ENCODE measurements at regions not wholly inside any gene's neighbourhood (a gene's known extent, or its start where the extent isn't known, plus 50 kb on each side); places are given as distances from the start of the nearest gene placed in this dataset.

- DNase-seq (no peak), ATAC-seq (no peak)
- H3K4me1 Mint-ChIP-seq, result no peaks in the 10 kb centered on the region
- no peaks in the 10 kb centered on the region for H3K36me3 Mint-ChIP-seq
- H3K9me3 Mint-ChIP-seq (ENCODE audit: low read depth), result no peaks in the 10 kb centered on the region
- H3K4me3 Mint-ChIP-seq, result no peak overlapping the region
- no peaks in the 10 kb centered on the region for H3K27me3 Mint-ChIP-seq
- CTCF ChIA-PET, result no interaction called here
- H3K27ac Mint-ChIP-seq, result no peak overlapping the region
Measured at GRCh38 chr4:141502755-141503154, 133.6 kb upstream of the IL15 start.

- H3K27ac Mint-ChIP-seq, result no peak overlapping the region
- no peaks in the 10 kb centered on the region for H3K4me1 Mint-ChIP-seq
- no peaks in the 10 kb centered on the region for H3K27me3 Mint-ChIP-seq
- no peak for ATAC-seq
- no peaks in the 10 kb centered on the region for H3K36me3 Mint-ChIP-seq
- no peak overlapping the region for H3K4me3 Mint-ChIP-seq
- DNase-seq, result no peak
- CTCF ChIA-PET, result no interaction called here
- H3K9me3 Mint-ChIP-seq (ENCODE audit: low read depth), result no peaks in the 10 kb centered on the region
Measured at GRCh38 chr4:141503260-141503659, 133.1 kb upstream of the IL15 start.

- no peaks in the 10 kb centered on the region for H3K36me3 Mint-ChIP-seq
- peaks cover 5% of the 10 kb centered on the region for H3K9me3 Mint-ChIP-seq (ENCODE audit: low read depth)
- ATAC-seq (no peak), DNase-seq (no peak)
- CTCF ChIA-PET, result no interaction called here
- no peaks in the 10 kb centered on the region for H3K4me1 Mint-ChIP-seq
- no peak overlapping the region for H3K27ac Mint-ChIP-seq
- peaks cover 2% of the 10 kb centered on the region for H3K27me3 Mint-ChIP-seq
- H3K4me3 Mint-ChIP-seq, result no peak overlapping the region
Measured at GRCh38 chr4:141511055-141511454, 125.3 kb upstream of the IL15 start.

GRCh38 chr4:141513866-141514265, 122.5 kb upstream of the IL15 start:
- no peak overlapping the region for H3K4me3 Mint-ChIP-seq
- no peak overlapping the region for H3K27ac Mint-ChIP-seq
- CTCF ChIA-PET, result no interaction called here
- no peaks in the 10 kb centered on the region for H3K36me3 Mint-ChIP-seq
- ATAC-seq (no peak), DNase-seq (no peak)
- H3K27me3 Mint-ChIP-seq, result peaks cover 2% of the 10 kb centered on the region
- peaks cover 5% of the 10 kb centered on the region for H3K9me3 Mint-ChIP-seq (ENCODE audit: low read depth)
- no peaks in the 10 kb centered on the region for H3K4me1 Mint-ChIP-seq

- no peak overlapping the region for H3K27ac Mint-ChIP-seq
Measured at GRCh38 chr4:141518222-141518621, 118.2 kb upstream of the IL15 start.

GRCh38 chr4:141524116-141524515, 112.3 kb upstream of the IL15 start:
- DNase-seq (no peak), ATAC-seq (no peak)
- CTCF ChIA-PET, result no interaction called here
- Mint-ChIP-seq H3K4me3 (no peak overlapping the region), H3K4me1 (no peaks in the 10 kb centered on the region), H3K36me3 (no peaks in the 10 kb centered on the region), H3K27me3 (no peaks in the 10 kb centered on the region), H3K9me3 (ENCODE audit: low read depth) (peaks cover 3% of the 10 kb centered on the region), H3K27ac (no peak overlapping the region)

More at GRCh38 chr4:141518222-141518621, 118.2 kb upstream of the IL15 start:
- ATAC-seq (no peak), DNase-seq (no peak)
- no peak overlapping the region for H3K4me3 Mint-ChIP-seq
- H3K4me1 Mint-ChIP-seq, result no peaks in the 10 kb centered on the region
- peaks cover 2% of the 10 kb centered on the region for H3K27me3 Mint-ChIP-seq
- CTCF ChIA-PET, result no interaction called here
- no peaks in the 10 kb centered on the region for H3K36me3 Mint-ChIP-seq
- H3K9me3 Mint-ChIP-seq (ENCODE audit: low read depth), result no peaks in the 10 kb centered on the region

GRCh38 chr4:141524841-141525240, 111.5 kb upstream of the IL15 start:
- no peak for DNase-seq
- no peaks in the 10 kb centered on the region for H3K36me3 Mint-ChIP-seq
- ATAC-seq, result no peak
- CTCF ChIA-PET, result no interaction called here
- no peaks in the 10 kb centered on the region for H3K4me1 Mint-ChIP-seq
- H3K4me3 Mint-ChIP-seq, result no peak overlapping the region
- peaks cover 3% of the 10 kb centered on the region for H3K9me3 Mint-ChIP-seq (ENCODE audit: low read depth)
- H3K27ac Mint-ChIP-seq, result no peak overlapping the region
- H3K27me3 Mint-ChIP-seq, result no peaks in the 10 kb centered on the region

GRCh38 chr4:141530627-141531026, 105.8 kb upstream of the IL15 start:
- CTCF ChIA-PET, result no interaction called here

GRCh38 chr4:141534985-141535384, 101.4 kb upstream of the IL15 start:
- Mint-ChIP-seq H3K9me3 (ENCODE audit: low read depth) (peaks cover 3% of the 10 kb centered on the region), H3K4me3 (no peak overlapping the region), H3K4me1 (no peaks in the 10 kb centered on the region), H3K27ac (no peak overlapping the region), H3K27me3 (no peaks in the 10 kb centered on the region), H3K36me3 (no peaks in the 10 kb centered on the region)
- ATAC-seq, result no peak
- CTCF ChIA-PET, result no interaction called here
- DNase-seq, result no peak

More at GRCh38 chr4:141530627-141531026, 105.8 kb upstream of the IL15 start:
- Mint-ChIP-seq H3K27me3 (no peaks in the 10 kb centered on the region), H3K36me3 (no peaks in the 10 kb centered on the region), H3K9me3 (ENCODE audit: low read depth) (peaks cover 3% of the 10 kb centered on the region), H3K4me1 (no peaks in the 10 kb centered on the region), H3K27ac (no peak overlapping the region), H3K4me3 (no peak overlapping the region)
- DNase-seq, result no peak
- ATAC-seq, result no peak

- Mint-ChIP-seq H3K4me1 (no peaks in the 10 kb centered on the region), H3K4me3 (no peak overlapping the region), H3K9me3 (ENCODE audit: low read depth) (peaks cover 3% of the 10 kb centered on the region), H3K36me3 (no peaks in the 10 kb centered on the region), H3K27ac (no peak overlapping the region), H3K27me3 (no peaks in the 10 kb centered on the region)
- CTCF ChIA-PET, result interaction anchor here (0.6 kb wide), 1 partner anchor 1213 kb away, joined by 3 read pairs; no protein-coding TSS in a partner anchor
- no peak for DNase-seq
- no peak for ATAC-seq
Measured at GRCh38 chr4:141538001-141538400, 98.4 kb upstream of the IL15 start.

GRCh38 chr4:141540643-141541042, 95.7 kb upstream of the IL15 start:
- Mint-ChIP-seq H3K9me3 (ENCODE audit: low read depth) (peaks cover 3% of the 10 kb centered on the region), H3K27me3 (no peaks in the 10 kb centered on the region), H3K4me3 (no peak overlapping the region), H3K4me1 (no peaks in the 10 kb centered on the region), H3K27ac (no peak overlapping the region), H3K36me3 (no peaks in the 10 kb centered on the region)
- CTCF ChIA-PET, result no interaction called here
- no peak for DNase-seq
- ATAC-seq, result no peak

GRCh38 chr4:141541851-141542250, 94.5 kb upstream of the IL15 start:
- no peaks in the 10 kb centered on the region for H3K4me1 Mint-ChIP-seq
- DNase-seq, result no peak
- no peak overlapping the region for H3K27ac Mint-ChIP-seq
- H3K36me3 Mint-ChIP-seq, result no peaks in the 10 kb centered on the region
- CTCF ChIA-PET, result no interaction called here
- peaks cover 3% of the 10 kb centered on the region for H3K9me3 Mint-ChIP-seq (ENCODE audit: low read depth)
- H3K4me3 Mint-ChIP-seq, result no peak overlapping the region
- no peak for ATAC-seq
- H3K27me3 Mint-ChIP-seq, result no peaks in the 10 kb centered on the region

GRCh38 chr4:141543176-141543575, 93.2 kb upstream of the IL15 start:
- Mint-ChIP-seq H3K36me3 (no peaks in the 10 kb centered on the region), H3K9me3 (ENCODE audit: low read depth) (no peaks in the 10 kb centered on the region), H3K4me1 (no peaks in the 10 kb centered on the region), H3K4me3 (no peak overlapping the region), H3K27ac (no peak overlapping the region), H3K27me3 (no peaks in the 10 kb centered on the region)
- ATAC-seq (no peak), DNase-seq (no peak)
- CTCF ChIA-PET, result no interaction called here

- no peak for DNase-seq
- Mint-ChIP-seq H3K27ac (no peak overlapping the region), H3K36me3 (no peaks in the 10 kb centered on the region), H3K27me3 (no peaks in the 10 kb centered on the region), H3K9me3 (ENCODE audit: low read depth) (peaks cover 2% of the 10 kb centered on the region), H3K4me1 (no peaks in the 10 kb centered on the region), H3K4me3 (no peak overlapping the region)
- CTCF ChIA-PET, result no interaction called here
- no peak for ATAC-seq
Measured at GRCh38 chr4:141543706-141544105, 92.7 kb upstream of the IL15 start.

- H3K36me3 Mint-ChIP-seq, result no peaks in the 10 kb centered on the region
- H3K27ac Mint-ChIP-seq, result no peak overlapping the region
- no peaks in the 10 kb centered on the region for H3K27me3 Mint-ChIP-seq
- DNase-seq (no peak), ATAC-seq (no peak)
- H3K9me3 Mint-ChIP-seq (ENCODE audit: low read depth), result peaks cover 3% of the 10 kb centered on the region
- no peaks in the 10 kb centered on the region for H3K4me1 Mint-ChIP-seq
- no peak overlapping the region for H3K4me3 Mint-ChIP-seq
- CTCF ChIA-PET, result no interaction called here
Measured at GRCh38 chr4:141548791-141549190, 87.6 kb upstream of the IL15 start.

All from activated CD8-positive, alpha-beta memory T cell treated with anti-CD3 and anti-CD28 coated beads, Interleukin-2, amount 10 ng/mL, durations not matched to agents 7 days and 5 days (primary cell).